NCI-H446 (cell line): ENCODE measurements at regions not wholly inside any gene's neighbourhood (a gene's known extent, or its start where the extent isn't known, plus 50 kb on each side); places are given as distances from the start of the nearest gene placed in this dataset.

Experiments used
- DNase-seq, 2 experiments: peaks; one replicate each; lab custom pipeline; 2025; lab: John Stamatoyannopoulos, UW

DNA sequence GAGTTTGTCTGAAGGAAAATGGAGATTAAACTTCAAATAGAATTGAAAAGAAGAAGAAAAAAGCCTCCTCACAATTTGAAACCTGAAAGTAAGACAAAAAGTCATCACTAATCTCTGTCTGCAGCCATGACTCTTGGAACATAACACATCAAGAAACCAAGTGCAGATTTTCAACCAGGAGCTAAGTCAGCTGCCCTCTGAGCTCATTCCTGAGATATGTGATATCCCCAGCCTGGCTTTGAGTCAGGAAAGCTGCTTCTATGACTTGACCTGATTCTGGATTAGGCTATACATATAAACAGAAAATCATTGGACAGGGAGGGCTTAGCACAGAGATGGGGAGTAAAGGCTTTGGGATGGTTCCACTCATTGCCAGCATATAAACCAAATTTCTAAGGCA is 891.4 kb downstream of the TFAP2A start:
- DNase-seq: no peak

- DNase-seq: no peak
Observed at GRCh38 chr6:9522101-9522500, 892.8 kb downstream of the TFAP2A start.

GRCh38 chr6:9521152-9521530 is 893.7 kb downstream of the TFAP2A start:
- DNase-seq: no peak

GRCh38 chr6:9520417-9521151 is 894.3 kb downstream of the TFAP2A start:
- DNase-seq: no peak

DNA sequence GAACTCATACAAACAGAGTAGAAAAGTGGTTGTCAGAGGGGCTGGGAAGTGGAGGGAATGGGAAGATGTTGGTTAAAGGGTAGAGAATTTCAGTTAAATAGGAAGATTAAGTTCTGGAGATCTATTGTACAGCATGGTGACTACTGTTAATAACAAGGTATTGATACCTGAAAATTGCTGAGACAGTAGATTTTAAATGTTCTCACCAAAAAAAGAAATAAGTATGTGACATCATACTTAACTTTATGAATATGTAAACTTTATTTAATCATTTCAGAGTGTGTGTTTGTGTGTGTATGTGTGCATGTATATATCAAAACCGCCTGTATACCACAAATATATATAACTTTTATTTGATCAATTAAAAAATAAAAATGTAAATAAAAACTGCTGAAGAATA is 896.4 kb downstream of the TFAP2A start:
- DNase-seq: no peak

- no peak for DNase-seq
Observed at GRCh38 chr6:9517806-9518205, 897.1 kb downstream of the TFAP2A start.

GRCh38 chr6:9515633-9516606 is 899.0 kb downstream of the TFAP2A start:
- DNase-seq: no peak

GRCh38 chr6:9514146-9514545 is 900.7 kb downstream of the TFAP2A start:
- DNase-seq: no peak

GRCh38 chr6:9511157-9511556 is 903.7 kb downstream of the TFAP2A start:
- DNase-seq: no peak

DNA sequence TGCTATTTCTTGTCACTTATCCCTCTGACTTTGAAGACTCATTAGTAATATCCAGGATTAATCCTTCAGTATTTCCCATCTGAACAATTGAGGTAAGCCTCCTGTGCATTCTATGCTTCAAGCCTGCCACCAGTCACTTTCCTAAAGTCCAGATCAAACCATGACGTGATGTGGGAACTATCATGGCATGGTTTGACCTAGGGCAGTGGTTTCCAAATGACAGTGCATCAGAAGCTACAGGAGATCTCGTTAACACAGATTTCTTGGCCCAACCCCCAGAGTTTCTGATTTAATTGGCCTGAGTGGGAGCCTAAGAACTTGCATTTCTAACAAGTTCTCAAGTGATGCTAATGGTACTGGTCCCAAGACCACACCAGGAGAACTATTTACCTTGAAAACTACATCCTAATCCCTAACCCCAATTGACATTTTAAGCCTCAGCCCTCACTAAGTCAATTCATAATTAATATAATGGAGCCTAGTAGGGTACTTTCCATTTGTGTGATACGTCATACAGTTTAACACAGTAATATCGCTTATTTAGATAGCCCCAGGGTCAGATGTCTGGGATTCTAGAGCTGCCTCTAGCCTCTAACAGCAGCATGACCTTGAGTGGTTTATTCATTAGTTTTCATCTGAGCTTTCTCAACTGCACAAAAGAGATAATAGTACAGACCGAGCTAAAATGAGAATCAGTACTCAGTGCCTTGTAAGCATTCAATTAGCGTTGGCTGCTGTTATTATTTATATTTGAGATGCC is 907.6 kb downstream of the TFAP2A start:
- no peak for DNase-seq

- no peak for DNase-seq
Observed at GRCh38 chr6:9504191-9504590, 910.7 kb downstream of the TFAP2A start.

DNA sequence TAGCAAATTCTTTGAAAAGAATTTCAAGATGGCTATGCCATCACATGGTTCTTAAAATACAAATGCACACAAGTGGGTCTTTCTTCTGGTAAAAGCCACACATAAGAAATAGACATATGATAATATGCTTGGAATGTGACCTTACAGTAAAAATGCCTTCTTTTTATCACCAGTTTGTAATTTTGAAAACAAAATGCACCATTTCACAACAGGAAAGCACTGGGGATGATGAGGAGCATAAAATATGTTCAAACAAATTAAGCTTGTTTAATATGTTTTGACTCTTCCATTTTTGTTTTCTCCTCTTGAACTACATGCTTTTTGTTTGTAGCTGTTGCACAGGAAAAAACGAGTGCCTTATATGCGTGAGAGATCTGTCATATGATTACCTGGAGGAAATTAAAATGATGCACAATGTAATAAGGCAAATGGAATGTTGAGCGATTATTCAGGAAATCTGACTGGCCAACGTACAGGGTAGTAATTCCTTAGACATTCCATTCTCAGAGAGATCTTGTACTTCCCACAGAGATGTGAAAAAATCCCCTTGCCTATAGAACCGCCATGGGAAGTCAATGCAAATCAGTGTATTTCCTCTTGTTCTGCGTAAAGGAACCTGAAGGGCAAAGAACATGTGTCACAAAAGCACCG is 911.6 kb downstream of the TFAP2A start:
- DNase-seq: no peak

DNA sequence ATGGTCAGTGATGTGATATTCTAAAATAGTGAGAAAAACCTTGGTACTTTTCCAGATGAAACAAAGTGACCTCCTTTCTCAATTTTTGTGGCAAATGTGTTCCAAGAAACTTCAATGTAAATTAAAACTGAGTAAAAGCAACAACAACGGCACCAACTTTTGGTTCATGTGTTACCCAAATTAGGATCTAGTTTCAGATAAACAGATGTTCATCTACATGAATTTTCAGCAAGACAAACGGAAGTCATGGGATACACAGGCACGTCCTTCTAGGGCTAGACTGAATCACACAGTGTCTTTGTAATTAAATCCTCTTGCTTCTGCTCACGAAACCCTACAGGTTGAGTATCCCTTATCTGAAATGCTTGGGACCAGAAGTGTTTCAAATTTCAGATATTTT is 915.2 kb downstream of the TFAP2A start:
- DNase-seq: no peak

DNA sequence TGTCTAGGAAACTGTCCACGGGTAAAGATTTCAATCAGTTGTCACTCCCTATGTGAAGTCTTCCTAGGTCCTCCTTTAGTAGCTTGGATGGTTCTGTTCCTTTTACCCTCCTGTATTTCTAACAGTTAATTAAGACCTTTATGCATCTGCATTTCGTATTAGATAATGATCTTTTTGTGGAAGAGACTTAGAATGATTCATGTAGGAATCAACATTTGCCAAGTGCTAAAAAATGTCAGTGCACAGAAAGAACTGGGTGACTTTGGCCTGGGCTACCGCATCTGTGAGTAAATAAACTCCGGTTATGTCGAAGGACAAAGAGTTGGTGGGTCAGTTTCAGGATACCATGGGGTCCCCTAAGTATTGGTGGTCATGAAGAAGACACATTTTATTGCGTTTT is 918.0 kb downstream of the TFAP2A start:
- DNase-seq: no peak

DNA sequence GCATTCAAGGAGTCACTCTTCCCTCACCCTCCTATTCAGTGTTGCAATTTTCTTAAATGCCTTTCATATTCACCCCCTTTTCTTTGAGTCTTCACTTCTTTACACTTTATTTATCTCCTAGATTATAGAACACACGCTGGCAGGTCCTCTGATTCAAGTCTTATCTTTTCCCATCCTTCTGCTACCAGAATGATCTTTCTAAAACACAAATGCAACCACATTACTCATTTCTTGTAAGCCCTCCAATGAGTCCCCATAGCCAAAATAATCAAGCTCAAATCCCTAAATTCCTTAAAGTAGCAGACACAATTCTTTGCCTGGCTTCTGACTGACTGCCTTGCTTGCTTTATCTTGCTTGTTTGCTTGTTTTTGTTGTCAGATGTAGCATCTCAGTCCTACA is 920.0 kb downstream of the TFAP2A start:
- no peak for DNase-seq

GRCh38 chr6:9492790-9493189 is 922.1 kb downstream of the TFAP2A start:
- no peak for DNase-seq

- no peak for DNase-seq
Observed at GRCh38 chr6:9487128-9487527, 927.7 kb downstream of the TFAP2A start.

- DNase-seq: no peak
Observed at GRCh38 chr6:9485992-9486391, 928.9 kb downstream of the TFAP2A start.

GRCh38 chr6:9484686-9485085 is 930.2 kb downstream of the TFAP2A start:
- DNase-seq: no peak

DNA sequence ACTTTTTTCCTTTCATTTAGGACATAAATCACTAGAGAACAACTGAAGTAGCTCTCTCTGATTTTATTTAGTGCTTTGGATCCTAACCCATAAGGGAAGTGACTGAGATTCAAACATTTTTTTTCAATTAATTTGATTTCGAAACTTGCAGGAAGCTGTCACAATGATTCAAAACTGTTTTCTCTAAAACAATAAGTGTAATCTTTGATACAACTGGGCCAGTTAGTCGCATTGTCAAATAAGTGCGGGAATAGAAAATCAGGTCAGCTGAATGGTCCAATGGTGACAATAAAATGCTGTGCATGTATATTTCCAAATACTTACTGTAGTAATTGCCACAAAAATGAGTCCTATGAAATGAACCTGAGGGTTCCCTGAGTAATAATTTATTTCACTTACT is 930.8 kb downstream of the TFAP2A start:
- no peak for DNase-seq

GRCh38 chr6:9482030-9482738 is 932.7 kb downstream of the TFAP2A start:
- no peak for DNase-seq
